HEK293 (cell line): ENCODE measurements at regions not wholly inside any gene's neighbourhood (a gene's known extent, or its start where the extent isn't known, plus 50 kb on each side); places are given as distances from the start of the nearest gene placed in this dataset.

Experiments used
- CTCF ChIA-PET: fragments of 350-600 bp; formaldehyde crosslinking; extraction: SDS; loops from one replicate; lab custom pipeline; 2021; ENCODE audit warnings: antibody characterized with exemption; lab: Yijun Ruan, JAX
- POLR2A ChIA-PET: fragments of 300-600 bp; formaldehyde crosslinking; extraction: SDS; loops from one replicate; lab custom pipeline; 2020; ENCODE audit warnings: antibody characterized with exemption, inconsistent platforms; lab: Yijun Ruan, JAX
- H3K27ac ChIP-seq: fragments of 200-500 bp; sonication (Bioruptor generic); 2 replicates; pipeline ENCODE4 v1.5.1; 2014; ENCODE audit warnings: low read depth, low read length, control low read depth, inconsistent platforms; ENCODE audit errors: extremely low read depth
- H3K36me3 ChIP-seq, 2 experiments: fragments of 200-500 bp in 1 of 2; sonication (Bioruptor generic) in 1 of 2; 1 replicate in 1 of 2; 2 replicates in 1 of 2; pipeline ENCODE4 v1.5.1; 2014 to 2017; ENCODE audit warnings: inconsistent platforms in 2 of 2, low read length in 2 of 2; ENCODE audit not compliant: control insufficient read depth in 2 of 2, insufficient read depth in 1 of 2
- H3K4me1 ChIP-seq: fragments of 200-500 bp; sonication (Bioruptor generic); 2 replicates; pipeline ENCODE4 v1.5.1; 2014; ENCODE audit warnings: mild to moderate bottlenecking, low read length, inconsistent platforms; ENCODE audit not compliant: control insufficient read depth, insufficient read depth
- H3K4me3 ChIP-seq: 2 replicates; pipeline ENCODE4 v1.5.1; 2011; ENCODE audit warnings: low read depth, mild to moderate bottlenecking, control low read depth, low read length, moderate library complexity
- H3K9me3 ChIP-seq: fragments of 200-500 bp; sonication (Bioruptor generic); 2 replicates; pipeline ENCODE4 v1.5.1; 2014; ENCODE audit warnings: low read depth, low read length, inconsistent platforms; ENCODE audit not compliant: control insufficient read depth, insufficient read depth
- BCL6B ChIP-seq: fragments of 450-650 bp; formaldehyde crosslinking; IDR thresholded peaks from 2 replicates; pipeline ENCODE4 v1.5.1; 2017; ENCODE audit warnings: missing biosample characterization, missing genetic modification characterization
- GLIS1 ChIP-seq: fragments of 450-650 bp; formaldehyde crosslinking; IDR thresholded peaks from 2 replicates; pipeline ENCODE4 v1.5.1; 2016; ENCODE audit warnings: missing biosample characterization, missing genetic modification characterization
- KLF8 ChIP-seq: fragments of 450-650 bp; formaldehyde crosslinking; IDR thresholded peaks from 2 replicates; pipeline ENCODE4 v1.5.1; 2016; ENCODE audit warnings: missing biosample characterization, missing genetic modification characterization
- RBAK ChIP-seq: fragments of 450-650 bp; formaldehyde crosslinking; IDR thresholded peaks from 2 replicates; pipeline ENCODE4 v1.5.1; 2016; ENCODE audit warnings: missing biosample characterization, missing genetic modification characterization
- TSHZ1 ChIP-seq: fragments of 450-650 bp; formaldehyde crosslinking; IDR thresholded peaks from 2 replicates; pipeline ENCODE4 v1.5.1; 2016; ENCODE audit warnings: missing biosample characterization, missing genetic modification characterization, borderline replicate concordance
- YY1 ChIP-seq: fragments of 450-650 bp; formaldehyde crosslinking; IDR thresholded peaks from 2 replicates; pipeline ENCODE4 v1.5.1; 2018; ENCODE audit warnings: missing biosample characterization, missing genetic modification characterization
- ZFP37 ChIP-seq: fragments of 450-650 bp; formaldehyde crosslinking; IDR thresholded peaks from 2 replicates; pipeline ENCODE4 v1.5.1; 2016; ENCODE audit warnings: missing biosample characterization, missing genetic modification characterization
- ZNF133 ChIP-seq: fragments of 450-650 bp; formaldehyde crosslinking; IDR thresholded peaks from 2 replicates; pipeline ENCODE4 v1.5.1; 2016; ENCODE audit warnings: missing biosample characterization, missing genetic modification characterization
- ZNF146 ChIP-seq: fragments of 450-650 bp; formaldehyde crosslinking; IDR thresholded peaks from 2 replicates; pipeline ENCODE4 v1.5.1; 2016; ENCODE audit warnings: missing biosample characterization, missing genetic modification characterization
- ZNF155 ChIP-seq: fragments of 450-650 bp; formaldehyde crosslinking; IDR thresholded peaks from 2 replicates; pipeline ENCODE4 v1.5.1; 2016; ENCODE audit warnings: missing biosample characterization, missing genetic modification characterization
- ZNF2 ChIP-seq: fragments of 450-650 bp; formaldehyde crosslinking; IDR thresholded peaks from 2 replicates; pipeline ENCODE4 v1.5.1; 2016; ENCODE audit warnings: missing biosample characterization, missing genetic modification characterization
- ZNF394 ChIP-seq: fragments of 450-650 bp; formaldehyde crosslinking; IDR thresholded peaks from 2 replicates; pipeline ENCODE4 v1.5.1; 2016; ENCODE audit warnings: missing biosample characterization, missing genetic modification characterization, mild to moderate bottlenecking, moderate library complexity, borderline replicate concordance
- ZNF473 ChIP-seq: fragments of 450-650 bp; formaldehyde crosslinking; IDR thresholded peaks from 2 replicates; pipeline ENCODE4 v1.5.1; 2017; ENCODE audit warnings: missing biosample characterization, missing genetic modification characterization
- ZNF580 ChIP-seq: fragments of 450-650 bp; formaldehyde crosslinking; IDR thresholded peaks from 2 replicates; pipeline ENCODE4 v1.5.1; 2016; ENCODE audit warnings: missing biosample characterization, missing genetic modification characterization
- ZNF600 ChIP-seq: fragments of 450-650 bp; formaldehyde crosslinking; IDR thresholded peaks from 2 replicates; pipeline ENCODE4 v1.5.1; 2016; ENCODE audit warnings: missing biosample characterization, missing genetic modification characterization
- ZNF670 ChIP-seq: fragments of 450-650 bp; formaldehyde crosslinking; IDR thresholded peaks from 2 replicates; pipeline ENCODE4 v1.5.1; 2016; ENCODE audit warnings: missing biosample characterization, missing genetic modification characterization, low read depth
- ZNF704 ChIP-seq: fragments of 450-650 bp; formaldehyde crosslinking; IDR thresholded peaks from 2 replicates; pipeline ENCODE4 v1.5.1; 2016; ENCODE audit warnings: missing biosample characterization, missing genetic modification characterization
- ZXDB ChIP-seq: fragments of 450-650 bp; formaldehyde crosslinking; IDR thresholded peaks from 2 replicates; pipeline ENCODE4 v1.5.1; 2016; ENCODE audit warnings: missing biosample characterization, missing genetic modification characterization
- TF ChIP-seq, protein P1 (sequence below): fragments of 450-650 bp; formaldehyde crosslinking; IDR thresholded peaks from 2 replicates; pipeline ENCODE4 v1.5.1; 2017; ENCODE audit warnings: missing biosample characterization, missing genetic modification characterization

- Histone ChIP-seq H3K4me3 (no peak overlapping the region), H3K27ac (no peak overlapping the region), H3K4me1 (peaks cover 3% of the 10 kb centered on the region; the same call in 1 of the 2 replicates), H3K9me3 (no peaks in the 10 kb centered on the region), H3K36me3 (no peaks in the 10 kb centered on the region)
- CTCF ChIA-PET = interaction anchor here (9.5 kb wide), 1 partner anchor 141 kb away, joined by 109 read pairs; no protein-coding TSS in a partner anchor
- TF ChIP-seq ZNF670 (tag by site-specific recombination) (no peak), ZNF580 (tag by site-specific recombination) (no peak), KLF8 (no peak), ZNF473 (no peak), ZNF133 (no peak), ZXDB (tag by site-specific recombination) (no peak), TSHZ1 (tag by site-specific recombination) (no peak), ZNF394 (tag by site-specific recombination) (no peak), ZFP37 (tag by site-specific recombination) (no peak)
- POLR2A ChIA-PET = no interaction called here
Measured at GRCh38 chr1:55282058-55282457, 66.9 kb upstream of the USP24 start.

GRCh38 chr1:55280731-55281130, 65.6 kb upstream of the USP24 start:
- Histone ChIP-seq H3K27ac (no peak overlapping the region), H3K36me3 (no peaks in the 10 kb centered on the region), H3K9me3 (no peaks in the 10 kb centered on the region), H3K4me1 (peaks cover 3% of the 10 kb centered on the region; the same call in 1 of the 2 replicates), H3K4me3 (no peak overlapping the region)
- ChIA-PET POLR2A (interaction anchor here (0.6 kb wide), 1 partner anchor 202 kb away, joined by 3 read pairs; no protein-coding TSS in a partner anchor), CTCF (interaction anchor here (0.6 to 9.5 kb wide), 9 partner anchors 8 to 1304 kb away, joined by 3 to 109 read pairs (median 3); no protein-coding TSS in a partner anchor)
- TF ChIP-seq ZNF155 (tag by site-specific recombination) (no peak), ZNF600 (tag by site-specific recombination) (no peak), YY1 (tag by site-specific recombination) (no peak), ZNF2 (tag by site-specific recombination) (no peak), RBAK (tag by site-specific recombination) (no peak), BCL6B (tag by site-specific recombination) (no peak), ZNF704 (tag by site-specific recombination) (no peak)

- H3K4me1 ChIP-seq = peaks cover 3% of the 10 kb centered on the region; the same call in 1 of the 2 replicates
- TF ChIP-seq ZNF146 (tag by site-specific recombination) (no peak), BCL6B (tag by site-specific recombination) (no peak), GLIS1 (tag by site-specific recombination) (no peak)
- TF ChIP-seq, protein P1, sequence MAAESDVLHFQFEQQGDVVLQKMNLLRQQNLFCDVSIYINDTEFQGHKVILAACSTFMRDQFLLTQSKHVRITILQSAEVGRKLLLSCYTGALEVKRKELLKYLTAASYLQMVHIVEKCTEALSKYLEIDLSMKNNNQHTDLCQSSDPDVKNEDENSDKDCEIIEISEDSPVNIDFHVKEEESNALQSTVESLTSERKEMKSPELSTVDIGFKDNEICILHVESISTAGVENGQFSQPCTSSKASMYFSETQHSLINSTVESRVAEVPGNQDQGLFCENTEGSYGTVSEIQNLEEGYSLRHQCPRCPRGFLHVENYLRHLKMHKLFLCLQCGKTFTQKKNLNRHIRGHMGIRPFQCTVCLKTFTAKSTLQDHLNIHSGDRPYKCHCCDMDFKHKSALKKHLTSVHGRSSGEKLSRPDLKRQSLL (tag by site-specific recombination) = no peak
- POLR2A ChIA-PET = interaction anchor here (0.7 kb wide), 1 partner anchor 43 kb away, joined by 5 read pairs; no protein-coding TSS in a partner anchor
- no peak overlapping the region for H3K4me3 ChIP-seq
- CTCF ChIA-PET = interaction anchor here (0.7 to 9.5 kb wide), 6 partner anchors 23 to 210 kb away, joined by 3 to 109 read pairs (median 4); no protein-coding TSS in a partner anchor
- no peaks in the 10 kb centered on the region for H3K36me3 ChIP-seq
- no peak overlapping the region for H3K27ac ChIP-seq
- no peaks in the 10 kb centered on the region for H3K9me3 ChIP-seq
Measured at GRCh38 chr1:55279627-55280026, 64.5 kb upstream of the USP24 start.
